GM06990 (cell line): ENCODE measurements at regions not wholly inside any gene's neighbourhood (a gene's known extent, or its start where the extent isn't known, plus 50 kb on each side); places are given as distances from the start of the nearest gene placed in this dataset.

Source experiments
- DNase-seq: peaks from one replicate; pipeline ENCODE4 v3.0.0-alpha.2; 2011; ENCODE audit not compliant: insufficient read length; ENCODE audit errors: extremely low read depth
- H3K27me3 ChIP-seq: replicated peaks from 2 replicates; pipeline ENCODE4 v1.6.0; 2011; ENCODE audit warnings: low read length; ENCODE audit not compliant: control insufficient read depth, insufficient read depth
- H3K36me3 ChIP-seq: 2 replicates; pipeline ENCODE4 v1.5.1; 2011; ENCODE audit warnings: low read length; ENCODE audit not compliant: control insufficient read depth, insufficient read depth
- H3K4me3 ChIP-seq: replicated peaks from 2 replicates; pipeline ENCODE4 v1.5.1; 2011; ENCODE audit warnings: low read depth, mild to moderate bottlenecking, control low read depth, low read length
- TF ChIP-seq, protein P1 (sequence below): IDR thresholded peaks from 2 replicates; pipeline ENCODE4 v1.5.1; 2011; ENCODE audit warnings: low read length, control low read depth, mild to moderate bottlenecking, inconsistent platforms; ENCODE audit not compliant: insufficient read depth, poor library complexity, severe bottlenecking

DNA sequence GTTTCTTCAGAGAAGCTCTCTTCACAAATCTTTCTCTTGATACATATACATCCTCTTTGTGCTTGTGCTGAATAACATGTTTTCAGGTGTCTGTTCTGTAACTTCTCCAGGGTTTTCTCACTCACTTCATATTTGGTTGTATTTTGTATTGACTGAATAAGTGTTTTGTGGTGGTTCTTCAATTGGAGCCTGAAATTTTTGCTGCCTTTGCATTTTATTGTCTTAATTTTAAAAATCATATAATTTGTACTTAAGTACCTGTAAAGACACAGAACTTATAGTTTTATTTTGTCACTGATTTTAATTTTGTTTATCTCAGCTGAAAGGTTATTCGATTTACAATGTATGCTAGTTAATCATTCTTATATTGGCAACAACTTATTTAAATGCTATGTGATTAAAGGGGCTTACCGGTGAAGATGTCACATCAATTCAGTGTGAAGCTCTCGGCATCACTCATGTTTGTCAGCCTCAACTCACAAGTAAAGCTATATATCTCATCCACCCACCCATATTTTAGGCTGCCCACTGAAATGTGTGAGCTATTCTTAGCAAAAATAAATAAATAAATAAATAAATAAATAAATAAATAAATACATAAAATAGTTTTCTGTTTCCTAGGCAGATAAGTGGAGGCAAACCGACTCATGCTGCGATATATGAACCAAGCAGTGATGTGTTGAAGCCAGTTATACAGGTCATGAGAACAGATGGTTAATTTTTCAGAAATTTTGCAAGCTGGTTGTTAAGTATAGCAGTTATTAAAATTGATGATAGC lies 76.4 kb upstream of the FSTL5 start:
- TF ChIP-seq, protein P1, sequence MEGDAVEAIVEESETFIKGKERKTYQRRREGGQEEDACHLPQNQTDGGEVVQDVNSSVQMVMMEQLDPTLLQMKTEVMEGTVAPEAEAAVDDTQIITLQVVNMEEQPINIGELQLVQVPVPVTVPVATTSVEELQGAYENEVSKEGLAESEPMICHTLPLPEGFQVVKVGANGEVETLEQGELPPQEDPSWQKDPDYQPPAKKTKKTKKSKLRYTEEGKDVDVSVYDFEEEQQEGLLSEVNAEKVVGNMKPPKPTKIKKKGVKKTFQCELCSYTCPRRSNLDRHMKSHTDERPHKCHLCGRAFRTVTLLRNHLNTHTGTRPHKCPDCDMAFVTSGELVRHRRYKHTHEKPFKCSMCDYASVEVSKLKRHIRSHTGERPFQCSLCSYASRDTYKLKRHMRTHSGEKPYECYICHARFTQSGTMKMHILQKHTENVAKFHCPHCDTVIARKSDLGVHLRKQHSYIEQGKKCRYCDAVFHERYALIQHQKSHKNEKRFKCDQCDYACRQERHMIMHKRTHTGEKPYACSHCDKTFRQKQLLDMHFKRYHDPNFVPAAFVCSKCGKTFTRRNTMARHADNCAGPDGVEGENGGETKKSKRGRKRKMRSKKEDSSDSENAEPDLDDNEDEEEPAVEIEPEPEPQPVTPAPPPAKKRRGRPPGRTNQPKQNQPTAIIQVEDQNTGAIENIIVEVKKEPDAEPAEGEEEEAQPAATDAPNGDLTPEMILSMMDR = no peak
- no peak for DNase-seq
- H3K4me3 ChIP-seq = no peak overlapping the region
- H3K36me3 ChIP-seq = no peaks in the 10 kb centered on the region
- no peaks in the 10 kb centered on the region for H3K27me3 ChIP-seq

DNA sequence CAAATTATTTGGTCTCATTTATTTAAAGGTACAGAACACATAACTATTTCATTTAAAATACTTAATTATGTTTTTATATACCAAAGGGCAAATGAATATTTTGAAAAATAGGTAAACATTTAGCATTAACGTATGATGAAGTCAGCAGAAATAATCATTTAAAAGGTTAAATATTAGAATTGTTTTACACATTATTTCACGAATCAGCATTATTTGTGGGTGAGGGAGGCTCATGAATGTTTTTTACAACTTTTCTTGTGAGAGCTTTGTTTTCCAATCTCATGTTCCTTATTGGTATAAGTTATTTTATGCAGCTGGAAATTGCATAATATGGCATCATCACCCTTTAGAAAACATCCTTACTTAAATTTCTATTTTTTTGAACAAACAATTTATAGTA lies 73.9 kb upstream of the FSTL5 start:
- no peaks in the 10 kb centered on the region for H3K27me3 ChIP-seq
- no peaks in the 10 kb centered on the region for H3K36me3 ChIP-seq
- TF ChIP-seq, protein P1 = no peak
- no peak overlapping the region for H3K4me3 ChIP-seq
- no peak for DNase-seq

DNA sequence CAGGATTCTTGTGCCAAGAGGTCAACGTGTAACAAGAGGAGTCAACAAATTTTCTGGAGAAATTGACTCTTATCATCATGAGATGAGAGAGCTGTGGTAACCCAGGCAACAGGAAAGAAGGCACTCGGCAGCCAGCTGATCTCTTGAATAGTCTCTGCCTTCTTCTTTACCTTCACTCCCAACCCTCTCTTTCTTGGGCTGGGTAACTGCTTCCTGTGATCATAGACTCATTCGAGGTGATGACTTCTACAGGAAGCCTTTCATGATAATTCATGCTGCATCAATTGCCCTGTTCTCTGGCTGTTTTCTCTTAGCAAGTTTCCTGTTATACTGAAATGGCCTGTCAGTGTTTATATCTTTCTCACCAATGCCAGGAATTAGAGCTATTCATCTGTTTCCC lies 70.8 kb upstream of the FSTL5 start:
- TF ChIP-seq, protein P1 = no peak
- Histone ChIP-seq H3K36me3 (no peaks in the 10 kb centered on the region), H3K4me3 (no peak overlapping the region), H3K27me3 (no peaks in the 10 kb centered on the region)
- no peak for DNase-seq

DNA sequence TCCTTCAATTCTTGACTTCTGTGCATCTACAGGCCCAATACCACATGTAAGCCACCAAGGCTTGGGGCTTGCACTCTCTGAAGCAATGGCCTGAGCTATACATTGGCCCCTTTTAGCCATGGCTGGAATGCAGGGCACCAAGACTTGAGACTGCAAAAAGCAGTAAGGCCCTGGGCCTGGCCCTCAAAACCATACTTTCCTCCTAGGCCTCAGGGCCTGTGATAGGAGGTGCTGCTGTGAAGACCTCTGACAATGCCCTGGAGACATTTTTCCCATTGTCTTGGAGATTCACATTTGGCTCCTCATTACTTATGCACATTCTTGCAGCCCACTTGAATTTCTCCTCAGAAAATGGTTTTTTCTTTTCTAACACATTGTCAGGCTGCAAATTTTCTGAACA lies 68.5 kb upstream of the FSTL5 start:
- Histone ChIP-seq H3K4me3 (no peak overlapping the region), H3K36me3 (no peaks in the 10 kb centered on the region)
- DNase-seq = no peak

DNA sequence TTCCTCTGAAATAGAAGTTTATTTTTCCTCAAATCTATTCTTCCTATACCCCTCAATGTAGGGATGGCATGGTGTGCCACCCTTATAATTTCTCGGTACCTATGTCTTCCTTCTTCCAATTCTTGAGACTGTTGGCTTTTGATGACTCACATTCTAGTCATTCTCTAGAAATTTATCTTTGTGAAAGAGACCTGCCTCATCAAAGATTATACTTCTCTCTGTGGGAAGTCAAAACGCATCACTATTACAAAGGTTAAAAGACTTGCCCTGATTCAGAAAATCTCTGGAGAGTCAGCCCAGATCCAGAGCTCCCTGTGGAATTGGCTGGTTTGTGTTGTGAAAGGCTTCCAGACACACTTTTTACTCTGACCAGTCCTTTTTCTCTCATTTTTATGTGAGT lies 65.9 kb upstream of the FSTL5 start:
- no peak for DNase-seq
- Histone ChIP-seq H3K27me3 (no peaks in the 10 kb centered on the region), H3K36me3 (no peaks in the 10 kb centered on the region), H3K4me3 (no peak overlapping the region)
- TF ChIP-seq, protein P1 = no peak

More for the DNA sequence above, 68.5 kb upstream of the FSTL5 start:
- no peaks in the 10 kb centered on the region for H3K27me3 ChIP-seq
- TF ChIP-seq, protein P1 = no peak
